NCI-H510A (cell line): ENCODE measurements at regions not wholly inside any gene's neighbourhood (a gene's known extent, or its start where the extent isn't known, plus 50 kb on each side); places are given as distances from the start of the nearest gene placed in this dataset.
"Not testable (repeated sequence)": the region's sequence is repeated elsewhere in the genome, so short reads cannot be mapped to it uniquely, and the experiment has no call there.

Source experiments
- DNase-seq: peaks from one replicate; lab custom pipeline; 2025; lab: John Stamatoyannopoulos, UW

DNA sequence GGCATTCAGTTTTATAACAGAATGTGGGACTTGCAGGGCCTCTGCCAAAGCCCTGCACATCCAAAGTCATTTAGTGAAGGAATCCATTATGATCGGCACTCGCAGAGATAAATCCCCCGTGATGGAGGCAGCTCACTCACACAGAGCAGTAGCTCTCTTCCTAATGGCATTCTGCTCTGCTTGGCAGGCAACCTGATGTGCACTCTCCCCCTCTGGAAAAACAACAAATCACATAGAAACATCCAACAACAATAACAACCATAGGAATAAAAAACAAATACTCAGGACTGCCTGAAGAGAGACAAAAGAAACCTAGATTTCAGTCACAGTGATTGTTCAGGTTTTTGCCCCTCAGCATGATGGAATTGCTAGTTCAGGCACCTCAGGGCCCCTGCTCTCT is 59.7 kb downstream of the NAA11 start:
- no peak for DNase-seq

DNA sequence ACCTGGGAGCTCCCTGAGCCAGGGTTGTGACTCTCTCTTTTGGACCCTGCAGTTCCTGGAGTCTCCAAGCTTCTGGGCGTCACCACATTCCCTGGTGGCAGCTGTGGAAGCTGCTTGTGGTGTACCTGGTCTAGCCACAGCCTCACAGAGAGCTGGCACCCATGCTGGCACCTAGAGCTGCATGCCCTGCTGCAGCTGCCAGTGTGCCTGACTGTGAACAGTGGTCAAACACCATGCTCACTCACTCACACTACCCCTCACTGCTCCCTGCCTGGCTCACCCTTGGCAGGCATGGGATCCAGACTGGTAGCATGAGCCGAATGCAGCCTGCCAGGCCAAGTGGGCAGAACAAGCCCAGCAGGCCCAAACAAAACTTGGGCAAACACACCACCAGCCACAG is 66.6 kb downstream of the NAA11 start:
- no peak for DNase-seq

DNA sequence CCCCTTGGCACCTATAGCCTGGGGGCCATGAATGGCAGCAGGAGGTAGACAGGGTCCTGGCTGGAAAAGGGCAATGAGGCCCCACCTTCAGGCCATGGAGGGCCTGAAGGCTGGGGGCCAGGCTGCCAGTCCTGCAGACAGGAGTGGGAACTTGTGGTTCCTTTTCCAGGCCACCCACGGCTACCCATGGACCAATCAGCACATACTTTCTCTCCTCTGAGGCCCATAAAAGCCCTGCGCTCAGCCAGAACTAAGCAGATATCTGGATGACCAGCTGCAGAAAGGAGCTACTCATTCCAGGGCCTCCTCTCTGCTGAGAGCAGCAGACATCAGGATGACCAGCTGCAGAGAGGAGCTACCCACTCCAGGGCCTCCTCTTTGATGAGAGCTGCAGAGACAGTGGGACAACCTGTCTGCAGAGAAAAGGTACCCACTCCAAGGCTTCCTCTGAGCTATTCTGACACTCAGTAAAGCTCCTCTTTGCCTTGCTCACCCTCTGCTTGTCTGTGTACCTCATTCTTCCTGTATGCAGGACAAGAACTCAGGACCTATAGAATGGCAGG is 67.2 kb downstream of the NAA11 start:
- DNase-seq: no peak

DNA sequence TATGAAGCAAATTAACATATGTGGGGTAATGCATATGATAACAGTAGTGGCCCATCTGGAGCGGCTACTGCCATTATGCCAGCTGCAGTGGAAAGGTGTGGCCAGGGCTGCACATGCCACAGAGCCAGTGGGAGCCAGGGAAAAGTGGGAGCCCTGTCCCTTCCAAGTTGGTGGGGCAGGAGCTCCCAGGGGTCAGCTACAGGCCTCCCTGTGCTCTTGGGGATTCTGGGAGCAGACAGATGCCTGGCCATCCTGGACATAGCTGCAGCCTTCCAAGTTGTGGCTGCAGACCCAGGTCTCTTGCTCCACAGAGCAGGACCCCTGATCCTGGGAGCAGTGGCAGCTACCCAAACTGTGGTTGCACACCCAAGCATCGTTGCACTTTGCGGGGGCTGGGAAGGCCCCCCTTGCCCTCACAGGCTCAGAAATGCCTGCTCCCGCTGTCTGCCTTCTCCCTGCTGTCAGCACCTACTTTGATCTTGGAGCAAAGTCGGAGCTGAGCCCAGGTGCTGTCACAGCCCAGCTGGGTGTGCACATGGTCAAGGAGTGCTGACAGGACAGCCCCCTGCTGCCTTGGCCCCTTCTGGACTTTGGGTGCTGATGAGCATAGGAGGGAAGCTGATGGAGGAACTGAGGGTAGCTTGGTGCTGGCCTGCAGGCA is 67.8 kb downstream of the NAA11 start:
- DNase-seq: no peak

DNA sequence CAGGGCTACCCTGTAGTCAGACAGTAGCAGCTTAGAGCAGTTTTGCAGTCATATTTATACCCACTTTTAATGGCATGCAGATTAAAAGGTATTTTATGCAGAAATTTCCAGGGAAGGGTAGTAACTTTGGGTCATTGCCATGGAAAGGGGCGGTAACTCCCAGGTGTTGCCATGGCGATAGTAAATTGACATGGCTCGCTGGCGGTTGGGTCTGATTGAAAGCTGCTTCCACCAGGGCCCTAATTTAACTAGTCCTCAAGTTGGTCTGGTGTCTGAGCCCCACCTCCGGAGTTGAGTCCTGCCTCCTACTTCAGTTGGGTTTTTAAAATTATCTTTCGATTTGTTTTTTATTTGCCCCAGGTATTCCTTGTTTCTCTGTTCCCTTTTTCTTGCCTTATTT is 70.1 kb downstream of the NAA11 start:
- DNase-seq: no peak

DNA sequence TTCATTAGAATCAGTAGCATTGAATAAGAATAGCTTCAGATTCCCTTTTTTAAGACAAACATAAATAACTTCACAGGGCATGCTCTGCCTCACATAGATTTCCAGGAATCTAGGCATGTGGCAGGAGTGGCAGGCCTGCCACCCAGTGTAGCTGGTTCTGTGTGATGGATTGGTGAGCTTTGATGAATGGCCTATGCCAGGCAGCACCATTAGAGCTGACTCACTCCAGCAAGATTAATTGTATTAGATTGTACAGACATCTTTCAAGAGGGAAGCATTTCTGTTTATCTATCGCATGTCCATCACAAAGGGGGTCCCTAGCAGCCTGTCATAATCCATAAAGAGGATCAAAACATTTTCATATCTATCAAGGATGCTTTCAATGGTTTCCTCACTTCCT is 71.9 kb downstream of the NAA11 start:
- no peak for DNase-seq

DNA sequence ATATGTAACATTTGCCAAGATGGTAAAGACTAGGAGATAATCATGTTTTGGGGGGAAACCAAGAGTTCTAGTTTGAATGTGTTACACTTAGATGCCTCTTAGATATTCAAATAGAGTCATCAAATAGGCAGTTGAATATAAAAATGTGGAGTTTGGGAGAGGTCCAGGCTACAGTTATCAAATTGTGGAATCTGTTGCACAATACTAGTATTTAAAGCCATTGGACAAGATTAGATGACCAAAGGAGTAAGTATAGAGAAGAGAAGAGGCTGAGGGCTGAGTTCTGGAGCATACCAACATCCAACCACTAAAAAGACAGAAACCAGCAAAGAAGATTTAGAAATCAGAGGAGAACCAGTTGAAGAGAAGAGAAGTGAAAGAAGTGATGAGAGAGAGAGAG is 72.7 kb downstream of the NAA11 start:
- DNase-seq: no peak

DNA sequence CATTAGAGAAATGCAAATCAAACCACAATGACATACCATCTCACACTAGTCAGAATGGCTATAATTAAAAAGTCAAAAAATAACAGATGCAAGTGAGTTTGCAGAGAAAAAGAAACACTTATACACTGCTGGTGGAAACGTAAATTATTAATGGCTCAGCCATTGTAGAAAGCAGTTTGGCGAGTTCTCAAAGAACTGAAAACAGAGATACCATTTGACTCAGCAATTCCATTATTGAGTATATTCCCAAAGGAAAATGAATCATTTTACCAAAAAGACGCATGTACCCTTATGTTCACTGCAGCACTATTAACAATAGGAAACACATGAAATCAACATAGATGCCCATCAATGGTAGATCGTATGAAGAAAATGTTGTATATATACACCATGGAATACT is 75.0 kb downstream of the NAA11 start:
- no peak for DNase-seq

DNA sequence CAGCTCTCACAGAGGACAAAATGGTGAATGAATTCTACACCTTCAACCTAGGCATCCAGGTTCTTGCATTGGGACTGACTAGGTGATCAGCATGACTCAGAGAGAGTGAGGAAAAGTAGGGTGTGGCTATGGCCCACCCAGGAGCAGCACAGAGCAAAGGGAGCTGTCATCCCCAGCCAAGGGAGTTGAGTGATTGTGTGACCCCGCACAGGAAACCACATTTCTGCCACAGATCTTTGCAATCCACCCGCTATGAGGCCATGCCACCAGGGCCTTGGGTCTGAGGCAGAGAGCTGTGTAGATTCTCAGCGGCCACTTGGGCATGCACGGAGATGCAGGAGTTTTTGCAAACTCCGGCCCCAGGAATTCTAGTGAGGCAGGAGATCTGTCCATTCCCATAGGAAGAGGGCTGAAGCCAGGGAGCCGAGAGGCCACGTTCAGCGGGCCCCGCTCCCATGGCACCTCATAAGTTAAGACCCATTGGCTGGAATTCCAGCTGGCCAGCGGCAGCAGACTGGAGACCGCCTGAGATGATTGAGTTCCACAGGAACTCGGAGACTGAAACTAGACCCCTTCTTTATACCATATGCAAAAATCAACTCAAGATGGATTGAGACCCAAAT is 75.9 kb downstream of the NAA11 start:
- no peak for DNase-seq

DNA sequence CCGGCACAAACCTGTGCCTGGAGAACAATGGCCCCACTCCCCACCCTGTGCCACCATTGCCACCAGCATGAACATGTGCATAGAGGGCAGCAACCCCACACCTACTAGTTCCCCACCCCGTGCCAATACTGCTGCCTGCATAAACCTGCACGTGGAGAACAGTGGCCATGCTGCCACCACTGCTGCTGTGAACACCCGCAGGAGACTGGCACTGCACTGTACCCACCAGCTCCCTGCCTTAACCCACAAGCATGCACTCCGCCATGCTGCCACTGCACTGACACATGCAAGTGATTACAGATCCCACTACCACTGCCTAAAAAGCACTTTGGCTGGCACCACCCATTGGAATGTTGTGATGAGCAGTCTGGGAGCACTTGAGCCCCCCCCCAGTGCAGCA is 77.3 kb downstream of the NAA11 start:
- DNase-seq: no peak

DNA sequence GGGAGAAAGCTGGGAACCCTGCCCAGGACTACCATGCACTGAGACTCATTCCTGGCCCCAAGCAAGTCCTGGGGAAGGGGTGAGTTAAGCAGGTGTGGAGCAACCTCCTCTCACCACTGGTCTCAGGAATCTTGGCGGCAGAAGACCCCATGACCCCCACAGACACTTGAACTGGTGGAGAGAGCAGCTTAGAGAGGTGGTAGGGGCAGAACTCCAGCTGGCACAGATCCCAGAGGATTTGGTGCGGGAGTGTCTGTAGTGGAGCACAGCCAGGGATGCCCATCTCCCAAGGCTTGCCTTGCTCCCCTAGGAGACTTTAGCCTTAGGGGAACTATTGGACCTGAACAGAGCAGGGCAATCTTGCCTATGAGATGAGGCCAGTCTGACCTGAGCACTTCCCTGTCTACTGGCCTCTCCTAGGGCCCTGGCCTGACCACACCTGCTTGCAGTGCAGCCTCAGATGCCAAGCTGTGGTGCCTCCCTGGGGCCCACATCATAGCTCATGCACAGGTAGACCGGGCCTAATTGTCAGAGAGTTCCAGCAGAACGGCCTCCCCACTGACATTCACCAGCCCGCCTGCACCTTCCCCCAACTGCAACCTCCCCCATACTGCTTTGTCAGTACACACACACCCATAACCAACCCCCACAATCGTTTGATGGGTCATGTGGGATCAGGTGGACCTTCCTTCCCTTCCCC is 78.0 kb downstream of the NAA11 start:
- DNase-seq: no peak

DNA sequence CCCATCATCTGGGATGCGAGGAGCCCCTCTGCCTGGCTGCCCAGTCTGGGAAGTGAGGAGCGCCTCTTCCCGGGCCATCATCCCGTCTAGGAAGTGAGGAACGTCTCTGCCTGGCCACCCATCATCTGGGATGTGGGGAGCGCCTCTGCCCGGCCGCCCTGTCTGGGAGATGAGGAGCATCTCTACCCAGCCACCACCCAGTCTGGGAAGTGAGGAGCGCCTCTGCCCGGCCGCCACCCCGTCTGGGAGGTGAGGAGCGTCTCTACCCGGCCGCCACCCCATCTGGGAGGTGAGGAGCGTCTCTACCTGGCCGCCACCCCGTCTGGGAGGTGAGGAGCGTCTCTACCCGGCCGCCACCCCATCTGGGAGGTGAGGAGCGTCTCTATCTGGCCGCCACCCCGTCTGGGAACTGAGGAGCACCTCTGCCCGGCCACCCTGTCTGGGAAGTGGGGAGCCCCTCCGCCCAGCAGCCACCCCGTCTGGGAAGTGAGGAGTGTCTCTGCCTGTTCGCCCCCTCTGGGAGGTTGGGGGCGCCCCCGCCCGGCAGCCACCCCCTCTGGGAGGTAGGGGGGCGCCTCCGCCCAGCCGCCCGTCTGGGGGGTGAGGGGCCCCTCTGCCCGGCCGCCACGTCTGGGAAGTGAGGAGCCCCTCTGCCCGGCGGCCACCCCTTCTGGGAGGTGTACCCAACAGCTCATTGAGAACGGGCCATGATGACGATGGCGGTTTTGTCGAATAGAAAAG is 80.5 kb downstream of the NAA11 start:
- not testable (repeated sequence) for DNase-seq

DNA sequence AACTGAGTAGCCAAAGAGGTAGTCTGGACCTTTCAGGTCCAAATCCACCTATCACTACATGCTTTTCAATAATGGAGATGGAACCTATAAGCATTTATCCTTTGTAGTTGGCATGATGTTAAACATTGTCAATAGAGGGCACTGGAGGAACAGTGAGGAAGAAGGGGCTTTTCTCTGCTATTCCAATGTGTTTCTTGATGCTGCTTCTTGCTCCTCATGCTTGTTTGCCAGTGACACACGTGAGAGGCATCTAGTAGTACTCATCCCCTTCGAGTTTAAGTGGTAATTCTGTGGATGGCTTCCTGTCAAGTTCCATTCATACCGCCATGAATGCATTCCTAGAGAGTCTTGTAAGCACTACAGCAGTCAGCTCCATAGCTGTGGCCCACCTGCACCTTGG is 84.0 kb downstream of the NAA11 start:
- no peak for DNase-seq

DNA sequence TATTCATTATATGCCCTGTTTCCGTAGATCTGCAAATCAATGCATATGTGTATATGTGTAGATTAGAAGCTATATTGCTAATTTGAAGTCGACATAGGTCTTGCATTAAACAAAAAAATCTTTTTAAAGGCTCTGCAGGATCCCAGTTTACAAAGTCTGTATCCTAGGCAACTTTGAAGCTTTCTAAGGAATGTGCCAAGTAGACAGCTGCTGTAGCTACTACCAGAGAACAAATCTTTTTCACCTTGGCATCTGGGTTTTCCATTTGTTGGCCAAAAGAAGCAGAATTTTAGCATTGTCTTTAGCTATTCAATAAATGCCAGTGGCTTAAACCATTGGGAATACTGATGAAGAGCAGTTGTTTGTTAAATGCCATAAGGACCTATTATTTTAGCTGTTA is 88.0 kb downstream of the NAA11 start:
- DNase-seq: no peak

DNA sequence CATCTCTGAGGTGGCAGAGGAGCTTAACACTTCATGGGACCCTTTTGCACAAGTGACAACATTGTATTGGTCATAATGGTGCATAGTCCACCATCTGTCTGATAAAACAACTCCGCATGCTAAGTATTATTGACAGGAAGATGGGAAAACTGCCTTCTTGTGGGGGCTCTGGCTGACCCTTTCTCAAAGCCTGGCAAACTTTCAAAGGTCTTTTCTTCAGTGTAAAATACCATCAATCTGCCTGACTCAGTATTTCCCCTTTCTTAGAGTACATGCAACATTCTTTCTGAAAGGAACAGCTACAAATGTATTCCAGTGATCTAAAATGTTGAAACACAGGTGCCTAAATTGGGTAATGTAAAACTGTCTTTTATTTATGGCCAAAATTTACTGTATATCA is 89.1 kb downstream of the NAA11 start:
- DNase-seq: no peak

DNA sequence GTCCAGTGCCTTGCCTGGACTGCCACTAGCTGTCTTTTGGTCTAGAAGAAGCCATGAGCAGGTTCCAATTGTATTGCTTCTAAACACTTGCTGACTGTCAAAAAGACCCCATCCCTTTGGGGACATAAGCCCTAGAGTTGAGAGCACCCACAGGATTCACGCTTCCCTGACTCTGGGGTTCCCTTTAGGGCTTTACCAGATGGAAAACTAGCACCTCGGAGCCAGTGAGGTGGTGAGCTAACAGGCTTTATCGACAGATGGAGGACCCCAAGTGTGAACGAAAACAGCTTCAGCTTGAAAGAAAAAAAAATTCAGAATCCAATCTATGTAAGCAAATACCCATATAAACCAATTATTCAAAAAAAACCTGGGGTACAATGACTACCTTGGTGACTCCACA is 90.8 kb downstream of the NAA11 start:
- DNase-seq: no peak

DNA sequence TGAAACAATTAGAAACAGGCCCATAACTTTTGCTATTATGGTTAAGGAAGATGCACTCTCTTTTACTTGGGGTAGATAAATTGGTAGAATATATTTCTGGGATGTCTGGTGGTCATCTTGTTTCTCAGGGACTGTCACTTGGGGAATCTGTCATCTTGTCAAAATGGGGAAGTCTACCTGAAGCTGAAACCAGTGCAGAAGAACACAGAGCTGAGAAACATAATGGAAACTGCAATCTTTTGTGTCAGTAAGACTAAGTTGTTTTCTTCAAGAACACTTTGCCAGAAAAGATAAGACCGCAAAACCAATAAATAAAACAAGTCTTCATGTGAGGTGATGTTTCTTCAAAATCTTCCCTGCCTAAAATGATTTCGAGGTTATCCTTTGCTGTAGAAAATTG is 92.0 kb downstream of the NAA11 start:
- DNase-seq: no peak

DNA sequence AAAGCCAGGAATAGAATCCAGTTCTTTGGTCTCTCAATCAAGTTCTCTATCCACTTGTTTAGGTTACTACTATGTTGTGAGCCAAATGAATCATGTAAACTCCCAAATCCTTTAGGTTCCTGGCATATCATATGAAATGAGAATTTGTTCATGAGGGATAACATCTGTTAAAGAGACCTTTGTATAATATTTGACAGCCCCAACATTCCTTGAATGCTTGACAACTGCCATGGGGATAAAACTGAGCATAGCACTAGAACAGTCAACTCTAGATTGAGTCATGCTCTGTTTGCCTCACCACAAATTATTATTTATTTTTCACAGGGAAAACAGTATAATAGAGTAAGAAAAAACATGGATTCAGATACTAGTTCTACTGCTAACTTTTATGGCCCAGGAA is 93.3 kb downstream of the NAA11 start:
- DNase-seq: no peak

DNA sequence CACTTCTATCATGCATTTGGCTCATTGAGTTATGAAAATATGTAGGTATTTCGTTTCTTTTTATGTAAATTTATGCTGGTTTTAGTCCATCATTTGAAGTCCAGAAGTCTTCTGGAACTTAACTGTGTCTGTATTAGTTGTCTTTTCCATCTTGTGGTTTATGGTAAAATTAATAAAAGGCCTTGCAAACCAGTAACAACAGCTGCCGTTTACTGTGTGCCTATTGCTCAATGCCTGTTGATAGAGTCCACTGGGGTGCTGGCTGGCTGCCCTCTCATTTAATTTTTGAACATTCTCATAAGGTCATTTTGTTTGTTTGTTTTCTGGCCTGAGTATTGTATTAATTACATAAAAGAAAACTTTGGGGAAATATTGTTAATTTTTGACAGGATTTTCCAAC is 98.0 kb downstream of the NAA11 start:
- no peak for DNase-seq

DNA sequence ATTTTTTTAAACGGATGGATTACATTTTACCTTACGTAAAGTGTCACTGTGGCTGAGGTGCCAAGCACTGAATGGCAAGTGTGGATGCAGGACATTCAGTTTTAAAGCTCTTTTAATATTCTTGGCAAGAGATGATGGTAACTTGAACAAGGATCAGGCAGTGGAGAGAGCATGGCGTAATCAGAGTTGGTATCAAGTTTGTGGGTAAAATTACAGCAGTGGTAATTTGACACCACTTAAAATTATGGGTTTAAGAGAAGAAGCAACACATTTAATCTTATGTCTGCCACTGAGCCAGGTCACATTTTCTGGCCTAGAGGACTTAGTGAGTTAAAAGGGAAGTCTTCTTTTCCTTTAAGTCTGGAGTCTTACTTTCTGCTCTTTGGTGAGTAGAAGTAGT is 100.5 kb downstream of the NAA11 start:
- no peak for DNase-seq

DNA sequence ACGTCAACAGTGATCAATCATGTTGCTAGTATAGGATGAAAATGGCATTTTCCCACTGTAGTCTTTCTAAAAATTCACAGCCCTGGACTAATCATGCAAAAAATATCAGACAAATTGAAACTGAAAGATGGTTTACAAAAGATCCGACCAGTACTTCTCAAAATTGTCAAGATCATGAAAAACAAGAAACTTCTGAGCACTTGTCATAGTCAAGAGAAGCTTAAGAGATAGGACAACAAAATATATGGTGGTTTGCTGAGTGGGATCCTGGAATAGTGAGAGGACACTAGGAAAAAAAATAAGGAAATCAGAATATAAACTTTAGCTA is 101.1 kb downstream of the NAA11 start:
- DNase-seq: no peak

DNA sequence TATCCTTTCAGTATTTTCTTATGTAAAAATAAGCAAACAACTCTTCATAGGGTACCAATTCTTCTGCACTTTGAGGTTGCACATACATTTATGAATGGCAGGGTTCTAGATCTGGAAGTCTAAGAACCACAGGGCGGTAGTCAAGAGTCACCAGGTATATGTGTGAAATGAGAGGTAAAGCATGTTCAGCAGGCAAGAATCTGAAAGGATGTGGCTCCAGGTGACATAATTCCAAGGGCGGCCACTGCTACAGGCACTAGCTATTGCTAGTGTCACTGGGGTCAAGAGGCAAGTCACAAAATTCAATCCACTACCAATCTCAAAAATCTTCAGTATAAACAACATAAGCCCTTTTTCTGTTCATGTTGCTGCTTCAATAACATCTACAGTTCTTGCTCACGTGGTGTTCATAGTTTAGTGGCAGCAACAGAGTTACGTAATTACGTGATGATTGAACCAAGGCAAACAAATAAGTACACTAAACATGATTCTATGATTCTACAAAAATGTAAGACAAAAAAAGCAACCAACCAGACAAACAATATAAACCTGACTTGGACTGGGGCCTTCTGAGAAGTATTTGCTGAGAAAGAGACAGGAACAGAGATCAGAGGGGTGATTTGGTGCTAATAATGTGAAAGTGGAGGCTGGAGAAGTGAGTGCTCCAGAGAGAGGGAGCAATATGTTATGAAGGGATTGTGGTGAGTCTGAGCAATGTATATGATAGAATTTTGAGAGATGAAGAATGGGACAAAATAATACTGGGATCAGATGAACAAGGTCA is 101.7 kb downstream of the NAA11 start:
- no peak for DNase-seq
